Neural cell (in vitro differentiated cells): ENCODE measurements at regions not wholly inside any gene's neighbourhood (a gene's known extent, or its start where the extent isn't known, plus 50 kb on each side); places are given as distances from the start of the nearest gene placed in this dataset.

Experiments used
- H2AFZ ChIP-seq: fragments of 200-600, 300-800 bp; sonication (generic), shearing (Covaris generic); 2 replicates; pipeline ENCODE4 v1.6.0; 2014; ENCODE audit warnings: low read depth, mild to moderate bottlenecking, antibody characterized with exemption, low read length, moderate library complexity
- H3F3A ChIP-seq: fragments of 200-600 bp; shearing (Covaris generic); 2 replicates; pipeline ENCODE4 v1.6.1; 2016; ENCODE audit warnings: mild to moderate bottlenecking, moderate library complexity, mixed read lengths, antibody characterized with exemption, low read length; ENCODE audit not compliant: insufficient read depth, poor library complexity, severe bottlenecking
- H3K27ac ChIP-seq: fragments of 200-600, 300-800 bp; sonication (generic), shearing (Covaris generic); 2 replicates; pipeline ENCODE4 v1.5.1; 2014; ENCODE audit warnings: mild to moderate bottlenecking, low read length, moderate library complexity
- H3K27me3 ChIP-seq: fragments of 300-800, 200-600 bp; sonication (generic), shearing (Covaris generic); 2 replicates; pipeline ENCODE4 v1.6.0; 2014; ENCODE audit warnings: mild to moderate bottlenecking, low read depth, low read length, moderate library complexity; ENCODE audit not compliant: insufficient read depth
- H3K36me3 ChIP-seq: fragments of 300-800, 200-600 bp; sonication (generic), shearing (Covaris generic); 2 replicates; pipeline ENCODE4 v1.5.1; 2014; ENCODE audit warnings: mild to moderate bottlenecking, antibody characterized with exemption, low read length, moderate library complexity; ENCODE audit not compliant: insufficient read depth
- H3K4me2 ChIP-seq: fragments of 300-800, 200-600 bp; sonication (generic), shearing (Covaris generic); 2 replicates; pipeline ENCODE4 v1.6.0; 2014; ENCODE audit warnings: mild to moderate bottlenecking, low read length
- H3K4me3 ChIP-seq: fragments of 300-800, 200-600 bp; sonication (generic), shearing (Covaris generic); 2 replicates; pipeline ENCODE4 v1.5.1; 2014; ENCODE audit warnings: mild to moderate bottlenecking, low read length, moderate library complexity
- H3K79me2 ChIP-seq: fragments of 200-600 bp; shearing (Covaris generic); replicated peaks from 2 replicates; pipeline ENCODE4 v1.6.0; 2014; ENCODE audit warnings: mild to moderate bottlenecking, low read length, moderate library complexity; ENCODE audit not compliant: insufficient read depth
- H3K9ac ChIP-seq: fragments of 300-800, 200-600 bp; sonication (generic), shearing (Covaris generic); 2 replicates; pipeline ENCODE4 v1.6.1; 2016; ENCODE audit warnings: mild to moderate bottlenecking, low read length, mixed read lengths
- H3K9me2 ChIP-seq: fragments of 200-600 bp; shearing (Covaris generic); 2 replicates; pipeline ENCODE4 v1.6.1; 2016; ENCODE audit warnings: mild to moderate bottlenecking, low read length, mixed read lengths; ENCODE audit not compliant: insufficient read depth
- H3K9me3 ChIP-seq: fragments of 200-600, 300-800 bp; sonication (generic), shearing (Covaris generic); 2 replicates; pipeline ENCODE4 v1.6.1; 2016; ENCODE audit warnings: mild to moderate bottlenecking, mixed run types, low read length, moderate library complexity, mixed read lengths
- H4K20me1 ChIP-seq: fragments of 200-600 bp; shearing (Covaris generic); 2 replicates; pipeline ENCODE4 v1.6.1; 2016; ENCODE audit warnings: mild to moderate bottlenecking, mixed run types; ENCODE audit not compliant: insufficient read depth
- CTCF ChIP-seq: fragments of 450-650 bp; IDR thresholded peaks from 2 replicates; pipeline ENCODE4 v1.5.1; 2014; ENCODE audit warnings: antibody characterized with exemption, mild to moderate bottlenecking, moderate library complexity; ENCODE audit not compliant: poor library complexity, severe bottlenecking
- EP300 ChIP-seq: fragments of 450-650 bp; conservative IDR thresholded peaks from 2 replicates; pipeline ENCODE4 v1.6.1; 2014; ENCODE audit warnings: antibody characterized with exemption, mild to moderate bottlenecking, moderate library complexity; ENCODE audit not compliant: poor library complexity, severe bottlenecking
- EZH2 ChIP-seq: fragments of 200-600, 300-800 bp; shearing (Covaris generic), sonication (generic); IDR thresholded peaks from 2 replicates; pipeline ENCODE4 v1.6.1; 2014; ENCODE audit warnings: antibody characterized with exemption, low read length, borderline replicate concordance, mild to moderate bottlenecking; ENCODE audit not compliant: insufficient read depth, poor library complexity, severe bottlenecking
- MXI1 ChIP-seq: fragments of 450-650 bp; conservative IDR thresholded peaks from 2 replicates; pipeline ENCODE4 v1.6.1; 2014; ENCODE audit warnings: antibody characterized with exemption, mild to moderate bottlenecking; ENCODE audit not compliant: poor library complexity, severe bottlenecking
- POLR2AphosphoS5 ChIP-seq: IDR thresholded peaks from 2 replicates; pipeline ENCODE4 v1.6.1; 2012
- RAD21 ChIP-seq: fragments of 450-650 bp; conservative IDR thresholded peaks from 2 replicates; pipeline ENCODE4 v1.6.1; 2014; ENCODE audit warnings: antibody characterized with exemption, mild to moderate bottlenecking, moderate library complexity
- SMC3 ChIP-seq: fragments of 450-650 bp; conservative IDR thresholded peaks from 2 replicates; pipeline ENCODE4 v1.6.1; 2014; ENCODE audit warnings: antibody characterized with exemption, mild to moderate bottlenecking, moderate library complexity; ENCODE audit not compliant: poor library complexity
- TAF1 ChIP-seq: IDR thresholded peaks from 2 replicates; pipeline ENCODE4 v1.6.1; 2012; ENCODE audit warnings: low read depth
- TF ChIP-seq, protein P1 (sequence below): IDR thresholded peaks from 2 replicates; pipeline ENCODE4 v1.6.1; 2012; ENCODE audit warnings: borderline replicate concordance

DNA sequence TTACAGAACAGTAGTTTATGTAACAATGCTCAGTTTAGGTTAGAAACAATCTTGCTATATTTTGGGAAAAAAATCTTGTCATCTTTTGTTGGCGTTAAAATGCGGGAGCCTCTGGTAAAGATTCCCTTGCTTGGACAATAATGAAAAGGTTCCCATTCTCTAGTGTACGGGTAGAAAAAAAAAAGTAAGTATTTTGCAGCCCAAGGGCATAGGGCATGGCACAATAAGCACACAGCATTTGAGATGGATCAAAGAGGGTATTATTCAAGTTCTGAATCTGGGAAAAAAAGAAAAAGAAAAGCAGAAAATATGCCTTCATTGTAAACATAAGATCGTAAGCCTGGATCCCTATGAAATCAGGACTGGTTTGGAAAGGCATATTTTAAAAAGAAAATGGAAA lies 408.6 kb upstream of the ROBO2 start:
- H4K20me1 ChIP-seq, result no peaks in the 10 kb centered on the region

DNA sequence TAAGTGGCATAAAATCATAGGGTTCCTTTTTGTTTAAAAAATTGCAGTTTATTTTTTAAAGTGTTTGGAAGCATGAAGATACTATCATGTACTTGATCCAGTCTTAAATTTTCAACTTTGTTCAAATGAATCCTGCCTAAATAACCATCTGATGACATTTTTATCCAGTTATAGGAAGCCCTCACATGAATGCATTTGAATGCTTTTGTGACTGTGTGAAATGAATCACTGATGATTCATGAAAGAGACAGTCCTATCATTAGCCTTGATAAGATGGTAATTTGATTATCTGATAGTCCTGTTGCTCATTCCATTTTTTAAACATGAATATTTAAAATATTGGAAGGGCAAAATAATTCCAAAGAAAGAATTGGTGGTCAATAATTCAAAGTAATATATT lies 401.9 kb upstream of the ROBO2 start:
- H3F3A ChIP-seq, result no peaks in the 10 kb centered on the region
- TF ChIP-seq EP300, result no peak
- TF ChIP-seq RAD21, result no peak
- TF ChIP-seq, protein P1, sequence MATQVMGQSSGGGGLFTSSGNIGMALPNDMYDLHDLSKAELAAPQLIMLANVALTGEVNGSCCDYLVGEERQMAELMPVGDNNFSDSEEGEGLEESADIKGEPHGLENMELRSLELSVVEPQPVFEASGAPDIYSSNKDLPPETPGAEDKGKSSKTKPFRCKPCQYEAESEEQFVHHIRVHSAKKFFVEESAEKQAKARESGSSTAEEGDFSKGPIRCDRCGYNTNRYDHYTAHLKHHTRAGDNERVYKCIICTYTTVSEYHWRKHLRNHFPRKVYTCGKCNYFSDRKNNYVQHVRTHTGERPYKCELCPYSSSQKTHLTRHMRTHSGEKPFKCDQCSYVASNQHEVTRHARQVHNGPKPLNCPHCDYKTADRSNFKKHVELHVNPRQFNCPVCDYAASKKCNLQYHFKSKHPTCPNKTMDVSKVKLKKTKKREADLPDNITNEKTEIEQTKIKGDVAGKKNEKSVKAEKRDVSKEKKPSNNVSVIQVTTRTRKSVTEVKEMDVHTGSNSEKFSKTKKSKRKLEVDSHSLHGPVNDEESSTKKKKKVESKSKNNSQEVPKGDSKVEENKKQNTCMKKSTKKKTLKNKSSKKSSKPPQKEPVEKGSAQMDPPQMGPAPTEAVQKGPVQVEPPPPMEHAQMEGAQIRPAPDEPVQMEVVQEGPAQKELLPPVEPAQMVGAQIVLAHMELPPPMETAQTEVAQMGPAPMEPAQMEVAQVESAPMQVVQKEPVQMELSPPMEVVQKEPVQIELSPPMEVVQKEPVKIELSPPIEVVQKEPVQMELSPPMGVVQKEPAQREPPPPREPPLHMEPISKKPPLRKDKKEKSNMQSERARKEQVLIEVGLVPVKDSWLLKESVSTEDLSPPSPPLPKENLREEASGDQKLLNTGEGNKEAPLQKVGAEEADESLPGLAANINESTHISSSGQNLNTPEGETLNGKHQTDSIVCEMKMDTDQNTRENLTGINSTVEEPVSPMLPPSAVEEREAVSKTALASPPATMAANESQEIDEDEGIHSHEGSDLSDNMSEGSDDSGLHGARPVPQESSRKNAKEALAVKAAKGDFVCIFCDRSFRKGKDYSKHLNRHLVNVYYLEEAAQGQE, result no peak
- TF ChIP-seq SMC3, result no peak
- no peak for TF ChIP-seq POLR2AphosphoS5
- no peak for TF ChIP-seq MXI1
- H2AFZ ChIP-seq, result no peak overlapping the region

More for the DNA sequence above, 408.6 kb upstream of the ROBO2 start:
- no peaks in the 10 kb centered on the region for H3K36me3 ChIP-seq
- no peaks in the 10 kb centered on the region for H3K9me2 ChIP-seq
- H3K79me2 ChIP-seq, result no peaks in the 10 kb centered on the region
- H3K27ac ChIP-seq, result no peak overlapping the region
- no peak for TF ChIP-seq SMC3
- TF ChIP-seq EZH2, result no peak
- no peak for TF ChIP-seq MXI1
- no peak for TF ChIP-seq POLR2AphosphoS5
- TF ChIP-seq TAF1, result no peak
- TF ChIP-seq EP300, result no peak
- TF ChIP-seq CTCF, result no peak
- TF ChIP-seq RAD21, result no peak
- TF ChIP-seq, protein P1, result no peak
- H3K9ac ChIP-seq, result no peak overlapping the region
- no peaks in the 10 kb centered on the region for H3K9me3 ChIP-seq
- H3K4me3 ChIP-seq, result no peak overlapping the region
- no peak overlapping the region for H2AFZ ChIP-seq
- no peaks in the 10 kb centered on the region for H3K27me3 ChIP-seq
- no peak overlapping the region for H3K4me2 ChIP-seq
- H3F3A ChIP-seq, result no peaks in the 10 kb centered on the region

More for the DNA sequence above, 401.9 kb upstream of the ROBO2 start:
- no peaks in the 10 kb centered on the region for H3K9me2 ChIP-seq
- H4K20me1 ChIP-seq, result no peaks in the 10 kb centered on the region
- H3K36me3 ChIP-seq, result no peaks in the 10 kb centered on the region
- no peak overlapping the region for H3K27ac ChIP-seq
- H3K4me2 ChIP-seq, result no peak overlapping the region
- H3K9ac ChIP-seq, result no peak overlapping the region
- H3K27me3 ChIP-seq, result no peaks in the 10 kb centered on the region
- no peaks in the 10 kb centered on the region for H3K79me2 ChIP-seq
- H3K9me3 ChIP-seq, result no peaks in the 10 kb centered on the region
- no peak overlapping the region for H3K4me3 ChIP-seq
